ENCODE measurements at regions not wholly inside any gene's neighbourhood (a gene's known extent, or its start where the extent isn't known, plus 50 kb on each side); places are given as distances from the start of the nearest gene placed in this dataset.
"Not testable (repeated sequence)": the region's sequence is repeated elsewhere in the genome, so short reads cannot be mapped to it uniquely, and the experiment has no call there.

DNA sequence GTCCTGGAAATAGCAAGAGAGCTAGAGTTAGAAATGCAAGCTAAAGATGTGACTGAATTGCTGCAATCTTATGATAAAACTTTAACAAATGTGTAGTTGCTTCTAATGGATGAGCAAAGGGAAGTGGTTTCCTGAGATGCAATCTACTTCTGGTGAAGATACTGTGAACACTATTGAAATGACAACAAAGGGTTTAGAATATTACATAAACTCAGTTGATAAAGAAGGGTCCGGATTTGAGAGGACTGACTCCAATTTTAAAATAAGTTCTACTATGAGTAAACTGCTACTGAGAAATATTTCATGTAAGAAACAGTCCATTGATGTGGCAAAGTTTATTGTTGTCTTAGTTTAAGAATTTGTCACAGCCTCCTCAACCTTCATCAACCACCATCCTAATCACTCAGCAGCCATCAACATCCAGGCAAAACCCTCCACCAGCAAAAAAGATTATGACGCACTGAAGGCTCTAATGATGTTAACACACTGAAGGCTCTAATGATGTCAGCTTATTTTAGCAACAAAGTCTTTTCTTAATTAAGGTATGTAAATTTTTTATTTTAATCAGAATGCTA, 376.2 kb downstream of the CDH10 start:
- FAIRE-seq: no peak
- TF ChIP-seq, protein P1, sequence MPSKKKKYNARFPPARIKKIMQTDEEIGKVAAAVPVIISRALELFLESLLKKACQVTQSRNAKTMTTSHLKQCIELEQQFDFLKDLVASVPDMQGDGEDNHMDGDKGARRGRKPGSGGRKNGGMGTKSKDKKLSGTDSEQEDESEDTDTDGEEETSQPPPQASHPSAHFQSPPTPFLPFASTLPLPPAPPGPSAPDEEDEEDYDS (CRISPR knock-in tag; IDR thresholded peaks at IDR 0.05): no peak
- 36% methylated on average over 2 of the region's 2 CpGs for WGBS (ENCODE audit: low lambda C conversion rate)
- no TSS peak for BruUV-seq (replicated peaks)
- no peaks in the 10 kb centered on the region for H3K27me3 ChIP-seq (ENCODE audit: control insufficient read depth in 1 of 2, insufficient read depth in 2 of 2, low read length in 2 of 2)
- no peak overlapping the region for H3K4me3 ChIP-seq (replicated peaks in 1 of 3; ENCODE audit: insufficient read depth in 1 of 3, low read depth in 2 of 3, low read length in 3 of 3)
- no peaks in the 10 kb centered on the region for H3K79me2 ChIP-seq (ENCODE audit: insufficient read depth, low read length)
- intact Hi-C loops (cut with micrococcal nuclease; ENCODE audit: unreplicated experiment) (no loop called here), in situ Hi-C loops (cut with HindIII; ENCODE audit: extremely low pct_ligation_motif_present, low pct_unique_long_range_greater_than_20kb) (no loop called here)
- DNase-seq (ENCODE audit: low spot score): no peak
- H3K36me3 ChIP-seq (replicated peaks in 1 of 2; ENCODE audit: control insufficient read depth in 1 of 2, insufficient read depth in 2 of 2, low read length in 2 of 2): no peaks in the 10 kb centered on the region
- H3K27ac ChIP-seq (ENCODE audit: extremely low read length, insufficient read depth, low read length): no peak overlapping the region
- H3K9me3 ChIP-seq (ENCODE audit: low read length): no peaks in the 10 kb centered on the region
- H3K4me2 ChIP-seq (ENCODE audit: low read depth, low read length): no peak overlapping the region
- POLR2A ChIA-PET: no interaction called here
- CTCF ChIA-PET (ENCODE audit: low intra/inter-chr PET ratio, low total read pairs): no interaction called here
- no peak overlapping the region for H2AFZ ChIP-seq (ENCODE audit: low read length)
- H4K20me1 ChIP-seq (ENCODE audit: insufficient read depth, low read length): no peaks in the 10 kb centered on the region
- ATAC-seq: no peak
- no peak overlapping the region for H3K9ac ChIP-seq (ENCODE audit: insufficient read depth, low read depth, low read length)
- no peaks in the 10 kb centered on the region for H3K4me1 ChIP-seq (ENCODE audit: insufficient read depth, low read length)

GRCh38 chr5:24271702-24272118, 373.1 kb downstream of the CDH10 start:
- H3K9ac ChIP-seq (ENCODE audit: insufficient read depth, low read depth, low read length); intact Hi-C loops (cut with micrococcal nuclease; ENCODE audit: unreplicated experiment); H3K36me3 ChIP-seq (replicated peaks in 1 of 2; ENCODE audit: control insufficient read depth in 1 of 2, insufficient read depth in 2 of 2, low read length in 2 of 2); H4K20me1 ChIP-seq (ENCODE audit: insufficient read depth, low read length); DNase-seq (ENCODE audit: low spot score); FAIRE-seq; in situ Hi-C loops (cut with HindIII; ENCODE audit: extremely low pct_ligation_motif_present, low pct_unique_long_range_greater_than_20kb); H3K27ac ChIP-seq (ENCODE audit: extremely low read length, insufficient read depth, low read length); POLR2A ChIA-PET; ATAC-seq; H3K4me3 ChIP-seq (replicated peaks in 1 of 3; ENCODE audit: insufficient read depth in 1 of 3, low read depth in 2 of 3, low read length in 3 of 3); BruUV-seq (replicated peaks); H3K79me2 ChIP-seq (ENCODE audit: insufficient read depth, low read length); H3K9me3 ChIP-seq (ENCODE audit: low read length); CTCF ChIA-PET (ENCODE audit: low intra/inter-chr PET ratio, low total read pairs); H2AFZ ChIP-seq (ENCODE audit: low read length); H3K4me1 ChIP-seq (ENCODE audit: insufficient read depth, low read length); H3K27me3 ChIP-seq (ENCODE audit: control insufficient read depth in 1 of 2, insufficient read depth in 2 of 2, low read length in 2 of 2); H3K4me2 ChIP-seq (ENCODE audit: low read depth, low read length): not testable (repeated sequence)
- 3% methylated on average over 3 of the region's 5 CpGs for WGBS (ENCODE audit: low lambda C conversion rate)

DNA sequence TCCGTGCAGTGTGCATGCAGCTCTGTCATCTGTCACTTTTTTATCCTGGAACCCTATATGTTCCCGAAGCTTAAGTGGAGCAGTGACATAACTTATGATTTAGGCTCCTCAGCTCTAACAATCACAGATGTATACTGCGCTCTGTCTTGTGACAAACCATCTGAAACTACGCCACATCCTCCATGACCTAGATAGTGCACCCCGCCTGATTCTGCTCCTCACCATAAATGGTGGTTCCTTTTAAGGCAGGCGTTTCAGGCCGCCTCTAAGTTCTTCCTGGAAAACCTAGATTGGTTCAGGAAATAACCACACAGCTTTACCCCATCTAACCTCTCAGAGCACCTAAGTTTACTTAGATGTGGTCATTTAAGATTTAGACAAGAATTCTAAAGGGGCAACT, 372.0 kb downstream of the CDH10 start:
- no peaks in the 10 kb centered on the region for H3K27me3 ChIP-seq (ENCODE audit: control insufficient read depth in 1 of 2, insufficient read depth in 2 of 2, low read length in 2 of 2)
- H3K9me3 ChIP-seq (ENCODE audit: low read length): no peaks in the 10 kb centered on the region
- ChIA-PET POLR2A (no interaction called here), CTCF (ENCODE audit: low intra/inter-chr PET ratio, low total read pairs) (no interaction called here)
- no peaks in the 10 kb centered on the region for H3K4me1 ChIP-seq (ENCODE audit: insufficient read depth, low read length)
- ATAC-seq (no peak), DNase-seq (ENCODE audit: low spot score) (no peak), FAIRE-seq (no peak)
- BruUV-seq (replicated peaks): no TSS peak
- H3K4me2 ChIP-seq (ENCODE audit: low read depth, low read length): no peak overlapping the region
- in situ Hi-C loops (cut with HindIII; ENCODE audit: extremely low pct_ligation_motif_present, low pct_unique_long_range_greater_than_20kb) (no loop called here), intact Hi-C loops (cut with micrococcal nuclease; ENCODE audit: unreplicated experiment) (no loop called here)
- no peak overlapping the region for H3K27ac ChIP-seq (ENCODE audit: extremely low read length, insufficient read depth, low read length)
- no peak overlapping the region for H3K4me3 ChIP-seq (replicated peaks in 1 of 3; ENCODE audit: insufficient read depth in 1 of 3, low read depth in 2 of 3, low read length in 3 of 3)
- H3K36me3 ChIP-seq (replicated peaks in 1 of 2; ENCODE audit: control insufficient read depth in 1 of 2, insufficient read depth in 2 of 2, low read length in 2 of 2): no peaks in the 10 kb centered on the region
- H3K79me2 ChIP-seq (ENCODE audit: insufficient read depth, low read length): no peaks in the 10 kb centered on the region
- no peak overlapping the region for H2AFZ ChIP-seq (ENCODE audit: low read length)
- H3K9ac ChIP-seq (ENCODE audit: insufficient read depth, low read depth, low read length): no peak overlapping the region
- no peaks in the 10 kb centered on the region for H4K20me1 ChIP-seq (ENCODE audit: insufficient read depth, low read length)
- 21% methylated on average over 7 of the region's 7 CpGs for WGBS (ENCODE audit: low lambda C conversion rate)
- TF ChIP-seq ZNF557 (CRISPR knock-in tag; IDR thresholded peaks at IDR 0.05): no peak
- no peak for TF ChIP-seq TAF1 (CRISPR knock-in tag; IDR thresholded peaks at IDR 0.05)
- TF ChIP-seq MEIS1 (CRISPR knock-in tag; IDR thresholded peaks at IDR 0.05; ENCODE audit: borderline replicate concordance): no peak
- no peak for TF ChIP-seq ZNF660 (CRISPR knock-in tag; IDR thresholded peaks at IDR 0.05; ENCODE audit: borderline replicate concordance, low read depth)
- TF ChIP-seq, protein P2, sequence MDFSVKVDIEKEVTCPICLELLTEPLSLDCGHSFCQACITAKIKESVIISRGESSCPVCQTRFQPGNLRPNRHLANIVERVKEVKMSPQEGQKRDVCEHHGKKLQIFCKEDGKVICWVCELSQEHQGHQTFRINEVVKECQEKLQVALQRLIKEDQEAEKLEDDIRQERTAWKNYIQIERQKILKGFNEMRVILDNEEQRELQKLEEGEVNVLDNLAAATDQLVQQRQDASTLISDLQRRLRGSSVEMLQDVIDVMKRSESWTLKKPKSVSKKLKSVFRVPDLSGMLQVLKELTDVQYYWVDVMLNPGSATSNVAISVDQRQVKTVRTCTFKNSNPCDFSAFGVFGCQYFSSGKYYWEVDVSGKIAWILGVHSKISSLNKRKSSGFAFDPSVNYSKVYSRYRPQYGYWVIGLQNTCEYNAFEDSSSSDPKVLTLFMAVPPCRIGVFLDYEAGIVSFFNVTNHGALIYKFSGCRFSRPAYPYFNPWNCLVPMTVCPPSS (IDR thresholded peaks at IDR 0.05): no peak
- TF ChIP-seq, protein P3, sequence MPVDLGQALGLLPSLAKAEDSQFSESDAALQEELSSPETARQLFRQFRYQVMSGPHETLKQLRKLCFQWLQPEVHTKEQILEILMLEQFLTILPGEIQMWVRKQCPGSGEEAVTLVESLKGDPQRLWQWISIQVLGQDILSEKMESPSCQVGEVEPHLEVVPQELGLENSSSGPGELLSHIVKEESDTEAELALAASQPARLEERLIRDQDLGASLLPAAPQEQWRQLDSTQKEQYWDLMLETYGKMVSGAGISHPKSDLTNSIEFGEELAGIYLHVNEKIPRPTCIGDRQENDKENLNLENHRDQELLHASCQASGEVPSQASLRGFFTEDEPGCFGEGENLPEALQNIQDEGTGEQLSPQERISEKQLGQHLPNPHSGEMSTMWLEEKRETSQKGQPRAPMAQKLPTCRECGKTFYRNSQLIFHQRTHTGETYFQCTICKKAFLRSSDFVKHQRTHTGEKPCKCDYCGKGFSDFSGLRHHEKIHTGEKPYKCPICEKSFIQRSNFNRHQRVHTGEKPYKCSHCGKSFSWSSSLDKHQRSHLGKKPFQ (CRISPR knock-in tag; IDR thresholded peaks at IDR 0.05; ENCODE audit: insufficient replicate concordance): no peak
- no peak for TF ChIP-seq ZNF552 (CRISPR knock-in tag; IDR thresholded peaks at IDR 0.05; ENCODE audit: borderline replicate concordance)

All from HepG2 (cell line).